Dedifferentiated amniotic fluid mesenchymal stem cell (primary cell): ENCODE measurements at regions not wholly inside any gene's neighbourhood (a gene's known extent, or its start where the extent isn't known, plus 50 kb on each side); places are given as distances from the start of the nearest gene placed in this dataset.

ENCODE experiments used
- DNase-seq: peaks from one replicate; pipeline ENCODE4 v3.0.0-alpha.2; 2016; ENCODE audit errors: extremely low spot score

DNA sequence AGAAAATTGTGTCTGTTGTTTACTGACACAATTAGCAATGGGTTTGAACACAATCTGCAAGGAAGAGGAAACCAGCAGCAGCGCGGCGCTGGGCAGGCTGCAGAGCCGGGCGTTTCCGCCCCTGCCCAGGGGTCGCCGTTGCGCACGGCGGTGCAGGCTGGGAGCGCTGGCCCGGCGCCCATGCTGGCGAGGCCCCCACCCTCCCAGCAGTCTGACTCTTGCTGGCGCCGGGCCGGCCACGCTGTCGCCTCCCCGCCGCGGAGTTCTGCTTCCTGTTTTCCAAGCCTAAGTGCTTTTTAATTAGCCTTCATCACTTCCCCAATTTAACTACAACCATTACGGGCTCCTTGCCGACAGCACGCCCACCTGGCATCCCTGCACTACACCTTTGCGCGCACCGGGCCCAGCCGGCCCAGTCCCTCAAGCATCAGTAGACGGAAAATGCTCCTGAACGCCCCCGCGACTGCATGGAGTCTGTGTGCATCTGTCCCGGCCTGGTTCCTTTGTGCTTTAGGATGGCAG is 212.1 kb downstream of the GXYLT1 start:
- DNase-seq, result no peak

DNA sequence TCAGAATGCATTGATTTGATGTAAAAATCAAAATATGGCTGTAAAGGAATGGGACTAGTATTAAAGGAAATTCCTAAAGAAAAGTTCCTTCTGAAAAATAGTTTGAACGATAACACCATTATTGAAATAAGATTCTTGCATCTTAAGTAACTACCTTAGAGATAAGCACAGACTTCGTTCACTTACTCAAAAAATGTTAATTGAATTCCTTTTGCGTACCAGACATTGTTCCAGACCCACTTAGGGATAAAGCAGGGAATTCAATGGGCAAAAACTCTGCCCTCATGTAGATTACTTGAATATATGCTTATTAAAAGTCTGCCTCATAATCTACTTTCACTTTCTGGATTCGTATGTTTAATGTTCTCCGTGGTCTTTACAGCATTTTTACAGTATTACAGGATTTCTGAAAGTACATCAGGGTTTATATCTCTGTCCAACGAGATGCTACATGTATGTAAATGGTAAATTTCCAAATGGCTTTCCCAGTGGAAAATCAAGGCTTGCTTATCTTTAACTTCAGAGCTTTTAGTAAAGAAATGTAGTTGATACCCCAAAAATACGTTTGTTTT is 213.7 kb downstream of the GXYLT1 start:
- DNase-seq, result no peak

DNA sequence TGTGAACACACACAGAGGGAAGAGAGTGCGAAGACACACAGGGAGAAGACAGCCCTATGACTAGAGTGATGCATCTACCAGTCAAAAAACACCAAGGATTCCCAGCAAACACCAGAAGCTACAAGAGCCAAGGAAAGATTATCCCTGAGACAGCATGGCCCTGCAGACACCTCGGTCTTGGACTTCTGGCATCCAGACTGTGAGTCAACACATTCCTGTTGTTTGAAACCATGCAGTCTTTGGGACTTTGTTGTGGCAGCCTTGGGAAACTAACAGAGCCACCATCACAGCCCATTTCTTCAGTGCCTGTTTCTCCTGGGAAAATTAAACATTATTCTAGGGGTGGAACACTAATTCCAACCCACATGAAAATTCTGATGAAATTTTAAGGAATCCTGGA is 220.6 kb downstream of the GXYLT1 start:
- DNase-seq, result no peak

DNA sequence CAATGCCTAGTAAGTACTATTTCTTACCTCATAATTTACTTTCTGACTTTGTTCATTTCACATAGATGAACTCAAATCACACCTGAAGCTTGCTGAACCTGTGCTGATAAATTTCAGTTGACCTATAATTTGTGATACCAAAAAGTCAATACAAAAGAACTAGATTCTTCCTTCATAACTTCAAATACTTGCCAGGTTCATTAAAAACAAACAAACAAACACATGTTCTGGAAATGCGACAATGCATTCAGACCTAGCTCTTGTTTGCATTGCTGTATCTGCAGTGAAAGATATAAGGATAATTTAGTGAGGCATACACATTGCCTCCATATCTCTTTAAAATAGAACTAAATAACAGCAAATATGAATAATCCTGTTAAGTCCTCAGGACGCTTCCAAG is 221.3 kb downstream of the GXYLT1 start:
- DNase-seq, result no peak

DNA sequence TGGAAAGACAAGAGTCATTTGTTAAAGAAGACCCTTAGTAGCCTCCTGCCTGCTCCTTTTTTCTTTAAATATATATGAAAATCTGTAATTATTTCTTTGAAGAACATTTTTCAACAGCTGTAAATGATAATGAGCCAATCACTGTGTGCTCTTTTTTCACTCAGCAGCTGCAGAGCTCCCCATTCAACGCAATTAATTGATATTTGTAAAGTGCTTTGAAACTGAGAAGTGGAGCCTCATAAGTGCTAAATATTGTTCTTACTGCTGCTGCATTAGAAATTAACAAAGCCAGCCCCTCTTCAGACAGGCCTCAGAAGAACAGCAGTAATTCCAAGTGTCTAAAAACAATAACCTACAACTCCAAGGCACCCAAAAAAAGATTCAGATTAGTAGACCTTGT is 224.3 kb downstream of the GXYLT1 start:
- DNase-seq, result no peak

DNA sequence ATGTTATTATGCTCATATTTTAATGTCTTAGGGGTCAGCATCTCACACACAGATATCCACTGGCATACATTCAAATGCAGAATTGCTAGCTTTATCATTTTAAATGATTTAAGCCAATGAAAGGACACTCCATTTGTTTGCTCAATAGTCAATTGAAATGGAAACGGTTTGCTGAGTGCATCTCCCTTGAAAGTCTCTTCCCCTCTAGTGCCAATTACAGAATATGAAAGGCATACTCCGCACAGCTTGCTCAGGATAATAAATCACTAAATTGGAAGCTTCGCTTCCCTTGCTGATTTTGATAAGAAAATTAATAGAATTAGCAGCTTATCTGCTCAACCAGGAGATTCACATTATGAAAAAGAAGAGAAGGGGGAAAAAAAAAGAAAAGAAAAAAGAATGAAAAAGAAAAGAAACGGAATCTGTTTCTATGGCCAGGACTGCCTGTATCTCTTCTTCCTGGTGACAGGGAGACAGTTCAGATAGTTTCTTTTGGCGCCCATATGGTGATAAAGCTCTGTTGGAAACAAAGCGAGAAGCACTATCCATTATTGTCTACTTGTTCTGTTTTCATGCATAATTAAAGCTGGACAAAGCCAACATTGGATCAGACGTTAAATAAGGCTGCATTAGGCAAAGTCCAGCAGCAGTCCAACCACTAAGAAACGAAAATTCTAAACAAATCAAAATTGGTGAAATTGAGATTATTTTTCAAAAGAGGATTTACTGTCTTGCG is 225.0 kb downstream of the GXYLT1 start:
- DNase-seq, result no peak

DNA sequence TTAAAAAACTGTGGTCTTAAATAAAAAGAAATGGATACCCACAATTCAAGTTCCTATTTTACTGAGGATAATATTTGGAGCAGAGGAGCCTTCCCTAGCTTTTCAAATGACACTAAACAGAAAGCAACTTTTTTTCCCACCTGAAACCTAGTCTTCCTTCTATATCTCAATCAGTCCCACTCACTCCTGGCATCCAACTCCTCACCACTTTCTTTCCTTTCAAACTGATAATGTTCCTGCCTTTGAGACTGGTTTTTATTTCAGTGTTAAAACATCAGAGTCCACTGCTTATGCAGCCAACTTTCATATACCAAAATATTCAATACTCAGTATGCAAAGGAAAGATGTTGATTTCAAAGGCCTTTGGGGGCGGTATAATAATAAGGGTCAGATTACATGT is 225.6 kb downstream of the GXYLT1 start:
- DNase-seq, result no peak

DNA sequence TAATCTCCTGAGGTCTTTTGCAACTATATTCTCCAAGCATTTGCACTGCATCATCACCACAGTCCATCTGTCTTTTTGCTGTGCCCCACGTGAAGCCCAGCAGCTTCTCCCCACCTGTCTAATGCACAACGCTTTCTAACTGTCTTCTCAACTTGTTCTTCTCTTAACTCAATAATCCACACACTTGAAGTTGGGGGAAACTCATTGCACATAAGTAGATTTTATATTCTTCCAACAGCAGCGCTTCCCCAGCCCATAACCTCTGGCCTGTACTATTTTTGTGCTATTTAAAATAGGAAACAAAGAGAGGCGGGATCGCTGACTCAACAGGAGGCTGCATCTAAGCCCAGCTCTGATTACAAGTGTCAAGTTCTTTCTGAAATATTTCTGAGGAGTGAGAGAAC is 226.7 kb downstream of the GXYLT1 start:
- DNase-seq, result no peak

DNA sequence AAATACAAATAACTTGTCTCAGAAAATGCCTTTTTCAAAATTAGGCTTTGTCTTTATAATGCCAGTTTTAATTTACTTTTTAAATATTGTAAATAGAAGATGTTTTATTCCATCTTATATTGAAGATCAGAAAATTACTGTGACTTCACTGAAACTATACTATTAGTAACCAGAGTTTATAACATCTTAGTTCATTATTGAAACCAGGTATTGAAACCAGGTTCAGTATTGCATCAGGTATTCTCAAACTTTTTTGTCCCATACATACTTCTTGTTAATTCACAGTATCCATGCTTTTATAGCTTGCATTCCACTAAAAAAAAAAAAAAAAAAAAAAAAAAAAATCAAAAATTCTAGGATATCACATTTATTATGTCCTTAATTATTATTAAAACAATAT is 227.5 kb downstream of the GXYLT1 start:
- DNase-seq, result no peak

DNA sequence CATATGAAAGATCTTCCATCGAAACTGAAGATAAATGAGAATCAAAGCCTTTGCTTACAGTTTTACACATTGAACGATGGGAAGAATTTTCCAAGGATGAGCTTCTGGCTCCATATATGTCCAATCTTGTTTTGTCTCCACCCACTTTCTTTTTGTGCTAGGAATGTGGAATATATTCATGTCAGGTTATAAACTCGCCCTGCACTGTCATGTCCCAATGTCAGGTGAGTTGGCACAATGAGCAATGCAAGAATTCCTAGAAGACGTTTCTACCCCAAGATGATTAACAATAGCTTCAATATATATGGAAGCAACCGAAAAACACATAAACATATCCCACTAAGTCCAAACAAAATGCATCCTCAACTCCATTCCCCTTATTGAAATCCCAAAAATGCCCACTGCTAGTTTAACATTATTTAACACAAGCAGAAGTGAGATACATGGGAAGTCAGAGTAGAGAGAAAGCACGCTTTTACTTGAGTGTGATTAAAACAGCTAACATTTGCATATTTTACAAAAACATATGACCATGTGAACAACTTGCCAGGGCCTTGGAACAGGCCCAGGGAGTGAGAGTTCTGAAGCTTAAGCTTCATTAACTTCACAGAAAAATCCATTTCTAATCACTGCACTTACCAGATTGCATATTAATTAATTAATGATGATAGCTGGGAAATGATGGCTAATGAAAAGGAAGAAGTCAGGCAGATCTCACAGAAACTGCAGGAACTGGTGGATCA is 233.9 kb downstream of the GXYLT1 start:
- no peak for DNase-seq

DNA sequence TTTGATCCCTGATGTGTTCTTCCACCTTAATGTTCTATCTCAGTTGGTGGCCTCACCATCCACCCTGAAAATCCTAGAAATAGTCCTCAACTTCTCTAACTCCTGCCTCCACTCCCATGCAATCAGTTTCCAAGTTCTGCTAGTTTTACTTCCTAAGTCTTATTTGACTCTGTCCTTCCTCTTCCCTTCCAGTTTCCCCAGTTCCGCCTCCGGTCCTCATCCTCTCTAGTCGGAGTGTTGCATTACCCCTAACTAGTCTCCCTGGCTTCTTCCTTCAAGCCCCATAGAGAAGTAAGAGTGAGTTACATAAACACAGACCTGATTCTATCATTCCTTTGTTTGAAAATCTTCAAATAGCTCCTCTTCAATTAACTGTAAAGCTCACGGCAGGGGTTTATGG is 236.5 kb downstream of the GXYLT1 start:
- DNase-seq, result no peak

DNA sequence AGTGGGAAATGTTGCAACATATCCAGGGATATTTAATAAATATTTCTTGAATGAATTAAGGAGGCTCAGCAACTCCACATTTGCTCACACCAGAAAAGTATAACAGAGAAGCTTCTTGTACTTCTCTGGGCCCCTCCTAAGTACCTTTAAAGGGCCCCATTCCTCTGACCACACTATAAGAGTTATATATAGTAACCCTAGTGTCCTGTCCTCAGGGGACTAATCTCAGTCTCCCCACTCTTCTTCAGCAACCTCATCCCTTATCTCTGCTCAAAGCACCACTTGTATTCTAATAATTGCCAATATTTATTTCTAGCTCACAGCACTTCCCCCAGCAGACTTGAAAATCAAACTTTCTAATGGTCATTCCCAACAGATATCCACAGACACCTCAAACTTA is 237.1 kb downstream of the GXYLT1 start:
- no peak for DNase-seq

DNA sequence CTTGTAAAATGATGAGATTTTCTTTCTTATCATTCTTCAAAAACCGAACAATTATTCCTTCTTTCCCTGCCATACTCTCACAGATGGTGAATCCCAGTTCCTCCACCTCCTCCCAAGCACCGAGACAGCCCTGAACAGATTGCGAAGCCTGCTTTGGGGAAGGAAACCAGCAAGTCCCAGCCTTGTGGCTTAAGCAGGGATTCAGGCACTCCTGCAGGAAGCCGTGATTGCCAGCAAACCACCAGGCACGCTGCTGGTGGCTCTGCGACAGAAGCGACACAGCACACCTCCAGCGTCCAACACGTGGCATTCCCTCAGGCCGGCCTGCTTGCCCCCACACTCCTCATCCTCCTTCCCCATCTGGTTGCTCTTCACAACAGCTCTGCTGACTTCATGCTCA is 237.7 kb downstream of the GXYLT1 start:
- no peak for DNase-seq

DNA sequence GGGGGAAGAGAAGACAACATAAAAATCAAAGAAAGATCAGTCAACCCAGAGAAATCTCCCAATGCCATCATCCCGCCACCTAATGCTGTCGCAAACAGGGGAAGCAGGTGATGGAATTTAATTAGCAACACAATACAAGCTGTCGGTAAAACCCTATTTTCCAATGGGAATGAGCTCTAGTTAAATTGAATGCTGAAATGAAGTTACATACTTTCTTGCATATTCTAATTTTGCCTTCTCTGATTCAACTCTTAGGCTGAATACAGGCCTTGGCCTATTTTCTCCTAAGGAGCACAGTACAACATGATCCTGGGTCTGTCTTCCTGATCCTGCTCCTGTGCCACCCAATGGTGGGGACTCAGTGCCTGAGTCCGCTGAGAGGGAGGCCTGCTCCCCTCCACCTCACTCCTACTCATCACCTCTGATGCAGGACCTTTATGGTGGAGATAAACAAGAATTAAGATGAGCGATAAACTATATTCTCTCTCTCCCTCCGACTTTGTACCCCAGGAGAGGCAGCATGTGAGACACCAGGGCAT is 238.8 kb downstream of the GXYLT1 start:
- DNase-seq, result no peak

DNA sequence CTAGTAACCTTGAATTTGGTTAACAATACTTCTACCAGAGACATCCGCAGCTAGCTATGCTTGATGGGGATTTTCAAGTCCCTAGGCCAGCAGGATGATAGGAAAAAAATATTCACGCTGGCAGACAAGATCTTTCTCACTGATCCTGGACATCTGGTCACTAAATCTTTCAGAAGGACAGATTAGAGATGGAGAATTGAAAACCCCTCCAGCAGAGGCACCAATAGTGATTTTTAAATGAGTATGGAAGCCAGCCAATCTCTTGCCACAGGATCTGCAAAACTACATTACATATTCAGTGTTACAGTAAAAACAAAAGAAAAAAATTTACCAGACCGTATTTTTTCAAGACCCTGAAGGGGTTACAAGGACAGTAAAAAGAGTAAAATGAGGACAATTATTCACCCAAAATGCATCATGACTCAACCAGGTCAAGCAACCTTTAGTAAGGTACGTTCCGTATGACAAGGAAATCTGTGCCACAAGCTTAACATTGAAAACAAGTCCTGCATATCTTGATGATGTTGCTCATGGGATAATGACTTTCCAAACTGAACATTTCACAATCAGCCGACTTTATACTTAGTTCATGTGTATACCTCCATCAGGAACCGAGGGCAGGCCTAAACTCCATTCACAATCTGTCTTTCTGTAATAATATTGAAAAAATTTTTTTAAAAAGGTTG is 239.5 kb downstream of the GXYLT1 start:
- DNase-seq, result no peak

DNA sequence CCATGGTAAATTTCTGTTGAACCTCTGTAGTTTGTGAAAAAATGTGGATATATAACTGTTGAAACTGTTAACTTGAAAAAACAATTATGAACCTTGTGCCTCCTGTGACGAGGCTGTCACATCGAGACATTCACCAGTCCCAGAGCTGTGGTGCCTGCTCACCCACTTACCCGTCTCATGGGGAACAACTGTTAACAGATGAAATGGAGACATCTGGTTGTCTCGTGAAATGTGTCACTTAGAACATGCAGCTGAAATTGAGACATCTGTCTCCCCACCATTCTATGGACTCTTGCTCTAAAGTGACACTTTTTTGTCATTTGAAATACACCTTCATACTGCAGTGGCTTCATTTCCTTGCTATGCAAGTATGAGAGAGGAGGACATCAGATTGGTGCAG is 240.6 kb downstream of the GXYLT1 start:
- no peak for DNase-seq

DNA sequence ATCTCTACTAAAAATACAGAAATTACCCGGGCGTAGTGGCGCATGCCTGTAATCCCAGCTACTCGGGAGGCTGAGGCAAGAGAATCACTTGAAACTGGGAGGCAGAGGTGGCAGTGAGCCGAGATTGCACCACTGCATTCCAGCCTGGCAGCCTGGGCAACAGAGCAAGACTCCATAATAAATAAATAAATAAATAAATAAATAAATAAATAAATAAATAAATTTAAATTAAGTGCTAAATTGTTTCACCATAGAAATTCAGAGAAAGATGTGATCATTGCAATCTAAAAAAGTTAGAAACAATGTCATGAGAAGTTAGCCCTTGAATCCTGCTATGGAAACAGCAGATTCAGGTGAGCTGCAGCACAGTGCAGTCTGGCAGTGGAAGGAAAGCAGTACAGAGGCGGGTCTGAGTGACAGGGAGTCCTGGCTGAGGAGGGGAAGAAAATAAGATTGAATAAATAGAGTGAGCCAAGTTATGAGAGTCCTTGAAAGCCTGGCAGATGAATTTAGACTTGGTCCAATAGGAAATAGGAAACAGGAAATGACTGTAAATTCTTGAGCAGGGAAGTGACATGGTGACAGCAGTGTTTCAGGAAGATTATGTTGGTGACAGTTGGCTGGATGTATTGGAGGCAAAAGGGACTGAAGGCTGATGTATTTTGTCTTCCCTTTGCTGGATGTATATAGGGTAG is 241.5 kb downstream of the GXYLT1 start:
- DNase-seq, result no peak

DNA sequence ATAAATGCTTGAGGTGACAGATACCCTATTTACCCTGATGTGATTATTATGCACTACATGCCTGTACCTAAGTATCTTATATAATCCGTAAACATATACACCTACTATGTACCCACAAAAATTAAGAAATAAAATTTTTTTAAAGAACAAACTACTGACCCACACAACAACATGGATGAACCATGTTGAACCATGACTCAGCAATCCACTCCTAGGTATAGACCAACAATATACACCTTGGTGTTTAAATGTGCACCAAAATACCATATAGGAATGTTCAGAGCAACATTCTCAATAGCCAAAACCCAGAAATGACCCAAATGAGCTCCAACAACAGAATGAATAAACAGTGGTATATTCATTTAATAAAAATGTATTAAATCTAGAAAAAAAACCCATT is 245.1 kb downstream of the GXYLT1 start:
- DNase-seq, result no peak

DNA sequence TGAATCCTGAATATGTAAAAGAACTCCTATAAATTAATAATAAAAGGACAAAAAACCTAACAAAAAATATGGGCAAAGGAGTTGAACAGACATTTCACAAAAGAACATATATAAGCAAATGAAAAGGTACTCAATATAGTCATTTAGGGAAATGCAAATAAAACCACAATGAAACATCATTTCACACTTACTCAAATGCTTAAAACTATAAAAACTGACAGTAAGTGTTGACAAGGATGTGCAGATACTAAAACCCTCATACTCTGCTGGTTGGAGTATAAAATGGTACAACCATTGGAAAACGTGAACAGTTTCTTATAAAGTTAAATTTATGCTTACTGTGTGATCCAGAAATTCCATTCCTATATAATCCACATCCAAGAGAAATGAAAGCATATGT is 247.1 kb downstream of the GXYLT1 start:
- DNase-seq, result no peak

DNA sequence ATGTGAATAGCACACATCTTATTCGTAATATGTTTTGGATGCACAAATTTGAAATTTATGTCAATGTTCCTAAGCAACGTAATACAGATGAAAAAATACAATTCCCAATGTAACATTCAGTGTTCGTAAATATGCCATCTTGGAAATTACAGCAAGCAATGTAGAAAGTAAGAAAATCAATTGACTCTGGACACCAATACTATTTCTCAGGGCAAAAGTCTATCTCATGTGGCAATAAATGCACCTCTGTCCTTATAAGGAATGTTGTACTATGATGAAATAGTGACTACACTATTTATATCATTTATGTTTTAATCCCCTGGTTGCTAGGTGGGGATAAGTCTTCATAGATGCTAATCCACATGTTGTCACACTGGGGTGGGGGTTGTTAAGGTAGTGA is 251.2 kb downstream of the GXYLT1 start:
- DNase-seq, result no peak

DNA sequence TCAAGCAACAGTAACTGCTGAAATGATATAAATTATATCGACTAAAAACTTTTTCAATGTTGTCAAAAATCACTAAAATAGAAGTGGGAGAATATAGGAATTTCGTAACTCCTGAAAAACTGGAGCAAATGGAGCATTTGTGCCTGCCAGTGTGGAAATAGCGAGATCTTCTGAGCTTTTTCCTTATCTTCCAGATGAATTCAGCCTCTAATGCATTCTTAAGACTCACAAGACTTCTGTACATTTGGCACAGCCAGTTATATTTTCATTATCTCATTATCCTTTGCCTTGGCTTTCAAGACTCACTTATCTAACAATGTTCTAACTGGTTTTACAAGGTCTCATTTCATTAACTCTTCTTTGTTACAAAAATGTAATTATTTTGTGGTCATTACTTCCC is 252.4 kb downstream of the GXYLT1 start:
- no peak for DNase-seq

DNA sequence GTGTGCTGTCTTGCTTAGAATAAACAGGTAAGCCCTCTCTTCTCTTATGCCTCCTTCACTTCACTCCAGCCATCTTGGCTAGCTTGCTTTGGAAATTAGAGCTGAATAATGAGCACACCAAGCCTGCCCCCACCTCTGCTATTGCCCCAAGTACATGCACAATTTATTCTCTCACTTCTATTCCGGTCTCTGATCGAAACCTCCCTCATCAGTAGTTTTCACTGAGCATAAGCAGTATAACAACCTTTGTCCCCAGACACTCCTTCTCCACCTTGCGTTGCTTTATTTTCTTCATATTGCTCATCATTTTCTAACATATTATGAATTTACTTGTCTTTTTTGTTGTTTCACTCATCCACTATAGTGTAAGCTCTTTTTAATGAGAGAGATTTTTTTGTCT is 253.4 kb downstream of the GXYLT1 start:
- no peak for DNase-seq
